GM13976 (cell line): ENCODE measurements at regions not wholly inside any gene's neighbourhood (a gene's known extent, or its start where the extent isn't known, plus 50 kb on each side); places are given as distances from the start of the nearest gene placed in this dataset.

Experiments
- DNase-seq: peaks from one replicate; pipeline ENCODE4 v3.0.0; 2012; ENCODE audit warnings: low spot score
- in situ Hi-C: fragments of 300-500 bp; cut with MboI; formaldehyde crosslinking; loops from one replicate; pipeline ENCODE4 v1.12.0; 2022; ENCODE audit warnings: low sequenced_read_pairs, mixed read lengths, inconsistent platforms; ENCODE audit not compliant: unreplicated experiment
- TF ChIP-seq, protein P1 (sequence below): IDR thresholded peaks from 2 replicates; pipeline ENCODE4 v1.5.1; 2012; ENCODE audit warnings: borderline replicate concordance, mild to moderate bottlenecking; ENCODE audit not compliant: insufficient read depth; ENCODE audit errors: extremely low read depth, missing control alignments, control extremely low read depth

DNA sequence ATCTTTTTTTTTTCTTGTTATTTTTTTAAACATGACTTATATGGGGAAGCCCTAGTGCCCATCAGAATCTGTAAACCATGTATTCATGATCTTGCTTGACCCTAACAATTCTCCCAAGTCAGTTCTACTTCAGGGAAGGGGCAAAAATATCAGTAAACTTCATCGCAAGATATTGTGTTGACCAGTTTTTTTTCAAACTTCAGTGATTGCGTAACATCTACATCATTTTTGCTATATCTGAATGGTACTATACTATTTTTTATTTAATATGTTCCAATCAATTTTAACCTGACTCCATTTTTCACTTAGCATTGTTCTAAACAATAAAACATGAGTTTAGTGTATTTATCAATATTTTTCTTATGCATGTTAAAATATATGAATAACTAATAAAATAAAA is 221.2 kb downstream of the NKX6-1 start:
- DNase-seq: no peak
- TF ChIP-seq, protein P1, sequence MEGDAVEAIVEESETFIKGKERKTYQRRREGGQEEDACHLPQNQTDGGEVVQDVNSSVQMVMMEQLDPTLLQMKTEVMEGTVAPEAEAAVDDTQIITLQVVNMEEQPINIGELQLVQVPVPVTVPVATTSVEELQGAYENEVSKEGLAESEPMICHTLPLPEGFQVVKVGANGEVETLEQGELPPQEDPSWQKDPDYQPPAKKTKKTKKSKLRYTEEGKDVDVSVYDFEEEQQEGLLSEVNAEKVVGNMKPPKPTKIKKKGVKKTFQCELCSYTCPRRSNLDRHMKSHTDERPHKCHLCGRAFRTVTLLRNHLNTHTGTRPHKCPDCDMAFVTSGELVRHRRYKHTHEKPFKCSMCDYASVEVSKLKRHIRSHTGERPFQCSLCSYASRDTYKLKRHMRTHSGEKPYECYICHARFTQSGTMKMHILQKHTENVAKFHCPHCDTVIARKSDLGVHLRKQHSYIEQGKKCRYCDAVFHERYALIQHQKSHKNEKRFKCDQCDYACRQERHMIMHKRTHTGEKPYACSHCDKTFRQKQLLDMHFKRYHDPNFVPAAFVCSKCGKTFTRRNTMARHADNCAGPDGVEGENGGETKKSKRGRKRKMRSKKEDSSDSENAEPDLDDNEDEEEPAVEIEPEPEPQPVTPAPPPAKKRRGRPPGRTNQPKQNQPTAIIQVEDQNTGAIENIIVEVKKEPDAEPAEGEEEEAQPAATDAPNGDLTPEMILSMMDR: no peak
- in situ Hi-C loops: no loop called here

DNA sequence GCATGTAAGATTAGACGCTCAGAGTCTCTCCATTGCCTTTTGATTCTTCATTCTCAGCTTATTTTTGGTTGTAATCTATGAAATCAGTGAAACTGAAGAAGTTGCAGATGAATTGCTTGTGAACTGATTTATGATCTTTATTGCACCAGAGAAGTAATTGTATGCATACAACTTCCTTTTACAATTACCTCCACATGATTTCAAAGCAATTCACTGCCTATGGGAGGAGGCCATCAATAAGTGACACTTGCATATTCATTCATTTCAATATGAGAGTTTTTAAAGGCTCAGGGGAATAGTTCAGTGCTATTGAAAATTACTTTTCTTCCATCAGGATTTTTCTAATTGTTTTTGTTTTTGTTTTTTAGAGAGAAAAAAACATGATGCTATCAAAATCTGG is 222.3 kb downstream of the NKX6-1 start:
- in situ Hi-C loops: no loop called here
- DNase-seq: no peak
- TF ChIP-seq, protein P1: no peak

DNA sequence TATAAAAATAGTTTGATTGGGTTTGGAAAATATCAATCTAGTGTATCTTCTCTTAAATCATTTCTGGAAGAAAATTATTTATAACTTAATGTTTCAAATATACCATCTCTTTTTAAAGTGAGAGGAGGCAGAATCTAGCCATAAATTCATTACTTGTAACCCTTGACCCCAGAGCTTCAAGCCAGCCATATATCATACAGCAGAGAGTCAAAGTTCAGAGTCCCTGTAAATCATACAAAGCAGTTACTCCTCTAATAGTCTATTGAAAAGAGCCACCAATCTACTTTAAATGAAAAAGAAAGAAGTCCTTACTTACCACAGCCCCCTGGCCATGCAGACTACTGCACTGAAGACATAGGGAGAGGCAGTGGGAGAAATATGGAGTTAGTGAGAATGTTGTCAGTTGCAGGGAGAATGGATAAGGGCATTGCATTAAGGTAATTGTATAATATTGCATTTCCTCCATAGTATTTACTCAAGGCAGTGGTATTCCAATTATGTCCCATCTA is 229.5 kb downstream of the NKX6-1 start:
- no peak for DNase-seq
- in situ Hi-C loops: no loop called here
- TF ChIP-seq, protein P1: no peak

DNA sequence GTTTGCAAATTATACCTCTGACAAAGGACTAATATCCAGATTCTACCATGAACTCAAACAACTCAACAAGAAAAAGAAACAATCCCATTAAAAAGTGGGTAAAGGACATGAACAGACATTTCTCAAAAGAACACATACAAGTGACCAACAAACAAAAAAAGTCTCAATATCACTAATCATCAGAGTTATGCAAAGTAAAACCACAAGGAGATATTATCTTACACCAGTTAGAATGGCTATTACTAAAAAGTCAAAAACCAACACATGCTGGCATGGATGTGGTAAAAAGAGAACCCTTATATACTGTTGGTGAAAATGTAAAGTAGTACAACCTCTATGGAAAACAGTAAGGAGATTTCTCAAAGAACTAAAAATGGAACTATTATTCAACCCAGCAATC is 234.4 kb downstream of the NKX6-1 start:
- no peak for DNase-seq
- in situ Hi-C loops: no loop called here
- TF ChIP-seq, protein P1: no peak

DNA sequence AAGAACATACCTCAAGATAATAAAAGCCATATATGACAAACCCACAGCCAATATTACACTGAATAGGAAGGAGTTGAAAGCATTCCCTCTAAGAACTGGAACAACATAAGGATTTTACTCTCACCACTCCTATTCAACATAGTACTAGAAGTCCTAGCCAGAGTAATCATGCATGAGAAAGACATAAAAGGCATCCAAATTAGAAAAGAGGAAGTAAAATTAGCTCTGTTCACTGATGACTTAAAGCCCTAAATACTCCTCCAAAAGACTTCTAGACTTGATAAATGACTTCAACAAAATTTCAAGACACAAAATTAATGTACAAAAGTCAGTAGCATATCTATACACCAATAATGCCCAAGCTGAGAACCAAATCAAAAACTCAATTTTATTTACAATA is 235.7 kb downstream of the NKX6-1 start:
- in situ Hi-C loops: no loop called here
- DNase-seq: no peak
- TF ChIP-seq, protein P1: no peak

DNA sequence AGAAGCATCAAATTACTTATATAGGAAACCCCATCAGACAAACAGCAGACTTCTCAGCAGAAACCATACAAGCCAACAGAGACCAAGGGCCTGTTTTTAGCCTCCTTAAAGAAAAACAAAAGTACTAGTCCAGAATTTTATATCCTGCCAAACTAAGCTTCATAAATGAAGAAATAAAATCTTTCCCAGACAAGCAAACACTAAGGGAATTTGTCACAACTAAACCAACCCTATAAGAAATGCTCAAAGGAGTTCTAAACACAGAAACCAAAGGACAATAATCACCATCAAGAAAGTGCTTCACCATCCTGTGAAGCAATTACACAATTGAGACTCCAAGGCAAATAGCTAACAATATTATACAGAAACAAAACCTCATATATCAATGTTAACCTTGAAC is 238.6 kb downstream of the NKX6-1 start:
- in situ Hi-C loops: no loop called here
- TF ChIP-seq, protein P1: no peak
- DNase-seq: no peak
